NCI-H2196 (cell line): ENCODE measurements at regions not wholly inside any gene's neighbourhood (a gene's known extent, or its start where the extent isn't known, plus 50 kb on each side); places are given as distances from the start of the nearest gene placed in this dataset.

Experiments used
- DNase-seq: peaks from one replicate; lab custom pipeline; 2025; ENCODE audit not compliant: unreplicated experiment; lab: John Stamatoyannopoulos, UW

DNA sequence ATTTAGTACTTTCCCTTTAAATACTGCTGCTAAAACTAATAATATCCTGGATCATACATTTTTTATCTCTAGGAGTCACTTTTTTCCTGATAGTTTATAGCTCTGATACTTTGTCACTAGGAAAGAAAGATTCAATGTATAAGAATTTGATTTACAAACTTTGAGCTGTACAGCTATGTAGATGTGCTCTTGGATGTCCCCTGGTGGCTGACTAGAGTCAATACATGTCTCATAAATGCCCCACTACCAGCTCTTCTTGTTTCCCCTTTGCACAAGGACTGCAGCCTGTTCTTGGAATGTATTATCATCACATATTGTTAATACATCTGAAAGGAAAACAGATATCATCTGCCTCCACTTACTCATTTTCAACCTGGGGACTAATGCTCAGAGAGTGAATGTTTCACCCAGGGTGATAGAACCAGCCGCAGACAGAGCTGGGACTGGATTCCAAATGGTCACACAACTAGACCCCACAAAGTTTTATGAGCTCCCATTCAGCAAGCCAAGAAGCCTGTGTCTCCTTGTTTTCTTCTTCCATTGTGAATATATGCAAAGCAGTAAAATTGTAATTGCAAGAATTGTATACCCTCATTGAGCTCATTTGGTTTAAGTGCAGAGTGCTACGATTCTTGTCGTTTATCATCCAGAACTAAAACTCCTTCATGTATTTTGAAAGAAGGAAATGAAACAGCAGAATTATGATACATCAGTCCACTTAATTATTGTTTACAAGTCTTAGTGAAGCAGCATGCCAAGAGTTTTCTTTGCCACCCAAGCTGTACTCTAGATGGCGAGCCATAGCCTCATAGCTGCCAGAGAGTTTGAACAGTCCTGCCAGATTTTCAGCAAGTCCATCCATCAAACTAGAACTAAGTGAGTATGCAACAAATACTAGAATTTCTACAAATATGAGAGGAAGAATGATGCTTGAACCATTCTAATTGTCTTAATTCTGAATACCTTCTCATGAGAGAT is 261.6 kb upstream of the LMCD1 start:
- DNase-seq = no peak

DNA sequence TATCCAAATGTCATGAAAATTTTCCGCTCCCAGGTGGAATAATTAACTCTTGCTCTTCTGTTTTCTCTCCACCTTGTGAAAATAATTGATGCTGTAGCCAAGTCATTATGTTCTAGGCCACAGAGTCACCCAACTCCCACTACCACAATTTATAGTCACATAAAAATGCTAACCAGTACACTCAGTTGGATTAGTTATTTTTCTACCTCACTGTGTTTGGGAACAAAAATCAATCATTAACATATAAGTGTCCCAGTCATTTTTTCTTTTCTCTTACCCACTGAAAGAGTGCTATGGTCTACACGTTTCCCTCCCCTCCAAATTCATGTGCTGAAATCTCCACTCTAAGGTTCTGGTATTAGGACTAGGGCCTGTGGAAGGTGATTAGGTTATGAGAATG is 255.6 kb upstream of the LMCD1 start:
- no peak for DNase-seq

DNA sequence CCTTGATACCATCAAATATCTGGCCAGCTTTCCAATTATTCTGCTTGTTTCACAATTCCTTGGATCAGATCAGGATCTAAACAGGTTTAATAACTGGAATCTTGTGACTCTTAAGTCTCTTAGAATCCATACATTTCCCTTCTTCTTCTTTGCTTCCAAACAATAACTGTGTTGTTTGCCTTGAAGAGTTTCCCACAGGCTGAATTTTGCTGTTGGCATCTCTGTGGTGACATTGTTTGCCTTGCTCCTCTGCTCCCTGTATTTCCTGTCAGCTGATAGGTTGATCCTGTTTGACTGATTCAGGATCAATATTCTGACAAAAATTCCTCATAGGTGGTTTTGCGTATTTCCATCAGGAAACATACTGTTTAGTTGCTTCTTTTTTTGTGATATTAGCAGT is 248.4 kb upstream of the LMCD1 start:
- DNase-seq = no peak

DNA sequence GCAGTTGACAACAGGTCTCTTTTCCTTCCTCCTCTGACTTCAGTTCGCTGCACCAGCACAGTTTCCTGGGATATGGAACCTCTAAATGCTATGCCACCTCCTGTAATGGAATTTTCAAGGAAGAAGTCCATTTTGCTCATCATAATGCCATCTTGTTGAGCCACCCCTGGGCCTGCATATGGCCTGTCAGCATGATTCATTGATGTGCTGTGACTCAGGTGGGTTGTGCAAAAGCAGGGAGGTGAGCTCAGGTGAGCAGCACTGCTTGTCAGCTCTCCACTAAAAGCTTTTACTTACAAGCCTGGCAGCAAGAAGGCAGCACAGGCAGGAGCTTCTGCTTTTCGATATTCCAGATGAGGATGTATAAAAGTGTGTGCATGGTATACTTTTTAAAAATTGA is 247.1 kb upstream of the LMCD1 start:
- no peak for DNase-seq

DNA sequence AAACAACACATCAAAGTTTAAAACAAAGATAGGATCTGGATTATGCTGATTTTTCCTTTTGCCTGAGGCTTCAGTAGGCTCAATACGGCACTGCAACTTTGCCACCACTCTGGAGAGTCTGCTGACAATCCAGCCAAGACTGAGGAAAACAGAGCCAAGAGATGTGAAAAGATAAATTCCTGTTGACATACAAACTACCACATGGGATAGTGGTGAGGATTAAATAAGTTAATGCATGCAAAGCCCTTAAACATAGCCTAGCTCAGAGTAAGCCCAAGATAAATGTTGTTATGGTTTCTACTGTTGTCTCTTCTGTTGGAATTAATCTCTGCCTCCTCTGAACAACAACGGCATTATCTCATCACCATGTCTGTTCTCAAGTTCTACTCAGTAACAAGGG is 245.9 kb upstream of the LMCD1 start:
- DNase-seq = no peak

DNA sequence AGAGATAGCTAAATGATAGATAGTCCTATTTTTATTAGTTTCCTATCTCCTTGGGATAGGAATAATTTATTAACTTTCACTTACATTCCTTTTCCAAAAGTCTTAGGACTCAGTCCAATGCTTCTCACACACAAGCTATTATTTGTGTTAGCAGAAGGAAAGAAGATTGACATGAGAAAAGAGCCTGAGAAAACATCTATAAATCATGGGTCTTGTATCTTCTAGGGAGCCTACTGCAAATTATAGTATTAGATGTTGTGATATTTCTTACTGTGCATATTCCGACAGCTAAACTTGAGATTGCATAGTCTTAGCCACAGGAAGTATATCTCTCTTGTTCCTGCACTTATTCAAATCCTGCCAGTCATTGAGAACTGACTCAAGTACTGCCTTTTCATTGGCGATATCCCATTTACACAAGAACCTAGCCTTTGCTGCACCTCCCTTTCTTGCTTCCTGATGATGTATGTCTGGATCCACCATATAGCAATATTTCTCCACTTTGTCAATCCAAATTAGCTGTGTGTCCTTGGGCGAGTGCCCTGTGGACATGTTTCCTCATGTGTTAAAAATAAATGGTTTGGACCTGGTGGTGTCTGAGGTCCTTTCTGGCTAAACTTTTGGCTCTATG is 245.1 kb upstream of the LMCD1 start:
- no peak for DNase-seq

DNA sequence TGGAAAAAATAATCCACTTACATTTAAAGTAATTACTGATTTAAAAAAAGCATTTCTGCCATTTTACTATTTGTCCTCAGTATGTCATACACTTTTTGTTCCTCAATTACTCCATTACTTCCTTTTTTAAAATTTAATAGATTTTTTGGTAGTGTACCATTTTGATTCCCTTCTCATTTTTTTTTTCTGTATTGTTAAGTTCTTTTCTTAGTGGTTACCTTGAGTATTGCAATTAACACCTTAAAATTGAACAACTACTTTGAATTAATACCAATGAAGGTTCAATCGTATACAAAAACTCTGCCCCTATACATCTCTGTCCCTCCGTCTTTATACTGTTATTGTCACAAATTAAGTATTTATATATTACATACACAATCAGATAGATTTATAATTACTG is 240.6 kb upstream of the LMCD1 start:
- no peak for DNase-seq

DNA sequence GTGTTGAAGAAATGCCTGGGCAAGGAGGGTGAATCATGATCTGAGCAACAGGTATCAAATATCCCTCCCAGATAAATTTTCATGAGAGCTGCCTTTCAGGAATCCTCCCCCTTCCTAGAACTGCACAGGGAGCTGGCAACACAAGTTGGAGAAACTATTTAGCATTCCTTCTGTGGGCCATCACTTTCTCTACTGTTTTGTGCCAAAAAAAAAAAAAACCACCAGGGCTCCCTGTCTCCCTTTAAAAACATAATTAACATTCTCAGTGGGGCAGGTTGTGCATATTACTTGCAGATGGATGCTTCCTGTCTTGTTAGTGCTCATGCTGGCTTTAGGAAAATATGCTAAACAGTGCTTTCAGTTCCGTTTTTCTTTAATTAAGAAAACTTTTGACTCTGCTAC is 234.9 kb upstream of the LMCD1 start:
- no peak for DNase-seq

DNA sequence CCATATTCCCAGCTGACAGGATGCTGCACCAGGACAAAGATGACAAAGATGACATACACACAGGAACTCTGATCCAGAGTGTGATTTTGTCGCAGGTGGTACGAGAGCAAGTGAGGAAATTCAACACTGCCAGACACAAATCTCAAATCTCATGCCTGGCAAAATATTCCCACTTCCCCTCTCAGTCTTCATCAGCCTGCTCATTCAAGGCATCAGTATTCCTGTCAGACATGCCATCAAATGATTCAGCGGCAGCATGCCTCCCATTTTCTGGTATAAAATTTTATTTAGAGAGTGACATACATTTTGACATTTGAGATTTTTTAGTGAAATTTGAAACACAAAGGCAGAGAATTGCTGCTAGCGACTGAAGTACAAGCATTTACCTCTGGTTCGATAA is 228.1 kb upstream of the LMCD1 start:
- no peak for DNase-seq

DNA sequence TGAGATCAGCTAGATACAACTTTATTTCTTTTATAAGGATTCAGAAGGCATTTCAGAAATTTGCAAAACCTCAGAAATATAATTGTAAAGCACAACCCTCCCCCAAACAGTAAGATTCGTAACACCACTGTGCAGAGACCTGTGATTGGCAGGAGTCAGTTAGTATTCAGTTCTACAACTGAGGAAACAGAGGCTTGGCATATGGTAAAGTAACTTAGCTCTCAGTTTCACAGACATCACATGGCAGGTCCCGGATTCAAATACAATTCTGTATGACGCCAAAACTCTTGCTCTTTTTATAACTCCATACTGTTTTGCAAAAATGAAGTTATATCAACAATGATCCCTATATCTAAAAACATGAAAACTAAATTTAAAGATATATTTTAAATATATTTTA is 225.6 kb upstream of the LMCD1 start:
- no peak for DNase-seq

DNA sequence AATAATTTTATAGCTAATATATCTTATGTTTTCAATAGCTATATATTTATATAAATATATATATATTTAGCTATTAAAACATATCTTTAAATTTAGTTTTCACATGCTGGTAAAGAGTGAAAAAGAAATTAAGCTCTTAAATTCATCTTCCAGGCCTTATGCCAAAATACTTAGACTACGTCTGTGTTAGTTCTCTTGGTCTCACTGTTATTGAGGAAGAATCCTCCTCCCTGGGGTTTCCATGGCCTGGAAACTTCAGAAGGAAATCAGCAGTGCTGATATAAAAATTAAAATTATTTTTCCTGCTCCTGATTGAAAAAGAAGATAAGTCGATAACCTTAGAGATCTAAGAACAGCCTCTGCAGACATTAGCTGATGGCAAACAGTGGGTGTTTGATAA is 225.1 kb upstream of the LMCD1 start:
- no peak for DNase-seq

DNA sequence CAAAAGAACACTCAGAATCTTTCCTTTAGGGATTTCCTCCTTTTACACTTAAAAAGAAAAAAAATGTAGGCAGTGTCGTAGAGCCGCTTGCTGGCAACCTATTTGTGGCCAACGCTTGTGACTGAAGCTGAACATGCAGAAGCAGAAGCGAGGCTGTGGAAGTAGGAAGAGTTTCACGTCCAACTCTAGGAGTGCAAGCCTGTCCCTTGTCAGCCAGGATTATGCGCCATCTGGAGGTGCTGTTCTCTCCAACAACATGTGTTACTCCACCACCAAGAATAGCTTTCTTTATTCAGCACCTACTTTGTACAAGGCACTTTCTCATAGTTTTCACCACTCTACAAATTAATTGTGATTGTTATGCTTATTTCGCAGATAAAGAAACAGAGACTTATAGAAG is 223.2 kb upstream of the LMCD1 start:
- DNase-seq = no peak

DNA sequence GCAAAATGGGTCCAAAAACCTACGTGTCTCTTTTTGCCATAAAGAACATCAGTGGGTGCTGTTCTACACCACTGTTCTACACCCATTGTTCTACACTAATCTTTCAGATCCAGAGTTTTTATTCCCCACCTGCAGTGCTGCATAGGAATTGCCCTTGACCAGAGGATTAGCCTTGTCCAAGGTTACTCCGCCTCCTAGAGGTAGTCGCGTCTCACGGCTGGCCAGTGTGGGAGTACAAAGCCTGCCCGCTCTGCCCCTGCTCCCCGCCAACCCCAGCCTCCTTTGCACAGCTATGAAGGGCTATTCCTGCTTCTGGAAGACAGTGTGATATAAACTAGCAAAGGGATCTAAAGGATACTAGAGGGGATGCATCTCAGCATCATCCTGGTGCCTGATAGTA is 222.1 kb upstream of the LMCD1 start:
- no peak for DNase-seq

DNA sequence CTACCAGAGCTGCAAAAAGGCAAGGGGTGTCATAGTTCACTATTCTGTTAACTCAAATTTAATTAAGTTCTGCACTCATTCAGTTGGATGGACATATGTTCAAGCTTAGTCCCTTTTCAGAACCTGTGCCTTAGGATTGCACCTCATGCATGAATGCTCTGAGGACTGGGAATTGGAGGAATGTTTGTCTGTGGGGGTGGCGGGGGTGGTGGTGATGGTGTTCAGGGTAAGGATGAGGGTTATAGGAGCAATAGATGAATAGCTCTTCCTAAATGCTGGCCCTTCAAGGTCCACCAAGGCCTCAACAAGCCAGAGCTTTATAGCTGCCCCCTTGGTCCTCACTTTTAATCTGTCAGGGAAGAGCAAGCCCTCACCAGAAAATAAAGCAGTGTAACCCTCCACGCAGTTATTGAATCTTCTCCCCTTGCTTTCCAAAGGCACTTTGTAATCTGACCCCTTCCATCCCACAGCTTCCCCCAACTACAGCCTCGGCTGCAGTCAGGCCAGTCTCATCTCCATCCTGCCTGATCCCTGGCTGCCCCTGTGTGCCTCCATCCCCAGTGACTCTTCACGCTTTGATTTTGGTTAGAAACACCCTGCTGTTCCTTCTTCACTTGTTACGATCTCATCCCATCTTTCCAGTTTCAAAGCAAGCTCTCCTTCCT is 221.6 kb upstream of the LMCD1 start:
- no peak for DNase-seq

DNA sequence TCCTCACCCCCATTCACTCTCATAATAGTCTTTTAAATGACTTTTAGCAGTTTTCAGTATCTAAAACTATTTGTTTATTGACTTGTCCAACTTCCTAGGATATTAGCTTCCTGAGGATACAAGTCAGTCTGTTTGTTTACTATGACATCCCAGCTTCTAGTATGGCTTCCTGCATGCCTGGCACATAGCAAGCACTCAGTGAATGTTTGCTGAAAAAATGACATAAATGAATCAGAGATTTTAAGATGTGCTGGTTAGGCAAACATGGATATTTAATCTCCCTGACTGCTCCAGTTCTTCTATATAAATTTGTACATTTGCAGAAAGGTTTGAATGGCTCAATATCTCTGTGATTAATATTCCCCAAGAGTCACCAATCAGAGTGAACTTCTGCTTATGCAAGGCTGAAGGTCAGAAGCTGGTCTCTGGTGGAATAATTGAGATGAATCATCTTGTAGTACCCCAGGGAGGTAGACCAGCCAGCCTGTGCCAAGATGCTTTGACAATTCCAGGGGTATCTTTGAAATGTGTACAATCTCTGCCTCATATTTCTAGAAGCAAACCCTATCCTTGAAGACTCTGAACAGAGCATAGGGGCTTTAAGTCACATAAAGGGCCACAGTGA is 219.0 kb upstream of the LMCD1 start:
- DNase-seq = no peak

DNA sequence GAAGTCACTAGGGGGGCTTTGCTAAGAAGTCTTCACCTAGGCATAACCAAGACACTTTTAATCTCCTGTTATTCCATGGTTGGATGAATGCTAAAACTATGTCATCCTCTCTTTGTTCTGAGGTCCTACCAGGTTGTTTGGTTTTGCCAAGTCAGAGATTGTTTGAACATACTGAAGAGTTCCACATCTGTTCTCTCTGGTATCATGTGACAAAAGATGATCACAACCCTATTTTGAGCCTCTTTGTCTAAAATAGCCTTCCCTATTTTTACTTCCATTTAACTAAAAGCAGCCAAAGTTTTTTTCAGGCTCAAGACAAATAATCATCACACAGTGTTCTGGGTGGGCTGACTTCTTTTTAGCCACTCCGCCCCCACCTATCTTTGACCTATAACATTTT is 218.4 kb upstream of the LMCD1 start:
- no peak for DNase-seq

DNA sequence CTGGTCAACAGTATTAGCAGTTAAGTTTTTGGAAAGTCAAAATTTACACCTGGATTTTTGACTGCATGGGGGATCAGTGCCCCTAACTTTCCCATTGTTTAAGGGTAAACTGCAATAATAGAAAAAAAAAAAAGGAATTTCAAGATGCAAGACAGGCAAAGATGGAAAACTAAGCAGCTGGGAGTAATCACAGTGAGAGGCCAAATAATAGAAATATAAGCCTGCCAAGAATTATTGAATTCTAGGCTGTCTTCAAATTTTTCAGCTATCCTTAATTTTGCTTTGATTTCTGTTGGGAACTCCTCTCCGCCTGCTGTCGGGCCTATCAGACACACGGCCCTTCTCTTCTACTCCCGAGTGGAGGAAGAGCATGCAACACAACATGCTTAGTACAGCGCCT is 215.5 kb upstream of the LMCD1 start:
- no peak for DNase-seq

DNA sequence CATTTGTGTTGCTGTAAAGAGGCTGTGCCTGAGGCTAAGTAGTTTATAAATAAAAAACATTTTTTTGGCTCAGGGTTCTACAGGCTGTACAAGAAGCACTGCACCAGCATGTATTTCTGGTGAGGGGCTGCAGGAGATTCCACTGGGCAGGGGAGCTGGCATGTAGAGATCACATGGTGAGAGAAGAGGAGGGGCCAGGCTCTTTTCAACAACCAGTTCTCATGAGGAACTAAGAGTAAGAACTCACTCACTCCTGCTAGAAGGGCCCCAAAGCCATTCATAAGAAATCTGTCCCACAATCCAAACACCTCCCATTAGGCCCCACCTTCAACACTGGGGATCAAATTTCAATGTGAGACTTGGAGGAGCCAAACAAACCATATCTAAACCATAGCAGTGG is 214.9 kb upstream of the LMCD1 start:
- no peak for DNase-seq

DNA sequence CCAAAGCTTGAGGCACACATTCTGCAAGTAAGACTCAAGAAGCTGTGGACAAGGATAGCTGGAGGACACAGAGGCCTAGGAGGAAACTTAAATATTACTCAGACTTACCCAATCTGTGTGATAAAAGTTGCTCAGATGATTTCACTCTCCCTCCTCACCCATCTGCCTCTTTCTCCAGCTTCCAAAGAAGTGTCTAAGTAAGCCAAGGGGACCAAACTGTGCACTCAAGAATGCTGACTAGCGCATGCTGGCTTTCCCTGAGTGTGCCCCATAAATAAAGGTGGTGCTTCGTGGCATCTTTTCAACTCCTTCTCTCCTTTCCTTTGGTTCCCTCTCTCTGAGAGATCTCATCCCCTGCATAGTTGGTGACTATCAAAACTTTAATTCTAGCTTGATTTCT is 211.0 kb upstream of the LMCD1 start:
- DNase-seq = no peak

DNA sequence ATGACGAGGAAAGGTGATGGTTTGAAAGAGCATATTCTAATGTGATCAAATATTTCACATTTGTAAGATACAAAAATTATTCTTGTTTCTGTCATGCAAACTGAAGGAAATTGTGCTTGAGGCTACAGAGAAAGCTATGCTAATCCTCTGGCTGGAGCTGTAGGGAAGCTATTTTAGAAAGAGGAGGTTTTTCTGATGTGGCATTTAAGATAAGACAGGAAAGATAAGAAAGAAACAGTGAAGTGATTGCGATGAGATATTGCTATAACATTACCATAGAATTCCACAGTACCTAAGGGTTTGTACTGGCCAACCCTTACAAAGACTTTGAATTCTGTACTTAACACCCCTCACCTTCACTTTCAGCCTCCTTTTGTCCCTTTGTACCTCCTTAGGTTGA is 205.2 kb upstream of the LMCD1 start:
- DNase-seq = no peak

DNA sequence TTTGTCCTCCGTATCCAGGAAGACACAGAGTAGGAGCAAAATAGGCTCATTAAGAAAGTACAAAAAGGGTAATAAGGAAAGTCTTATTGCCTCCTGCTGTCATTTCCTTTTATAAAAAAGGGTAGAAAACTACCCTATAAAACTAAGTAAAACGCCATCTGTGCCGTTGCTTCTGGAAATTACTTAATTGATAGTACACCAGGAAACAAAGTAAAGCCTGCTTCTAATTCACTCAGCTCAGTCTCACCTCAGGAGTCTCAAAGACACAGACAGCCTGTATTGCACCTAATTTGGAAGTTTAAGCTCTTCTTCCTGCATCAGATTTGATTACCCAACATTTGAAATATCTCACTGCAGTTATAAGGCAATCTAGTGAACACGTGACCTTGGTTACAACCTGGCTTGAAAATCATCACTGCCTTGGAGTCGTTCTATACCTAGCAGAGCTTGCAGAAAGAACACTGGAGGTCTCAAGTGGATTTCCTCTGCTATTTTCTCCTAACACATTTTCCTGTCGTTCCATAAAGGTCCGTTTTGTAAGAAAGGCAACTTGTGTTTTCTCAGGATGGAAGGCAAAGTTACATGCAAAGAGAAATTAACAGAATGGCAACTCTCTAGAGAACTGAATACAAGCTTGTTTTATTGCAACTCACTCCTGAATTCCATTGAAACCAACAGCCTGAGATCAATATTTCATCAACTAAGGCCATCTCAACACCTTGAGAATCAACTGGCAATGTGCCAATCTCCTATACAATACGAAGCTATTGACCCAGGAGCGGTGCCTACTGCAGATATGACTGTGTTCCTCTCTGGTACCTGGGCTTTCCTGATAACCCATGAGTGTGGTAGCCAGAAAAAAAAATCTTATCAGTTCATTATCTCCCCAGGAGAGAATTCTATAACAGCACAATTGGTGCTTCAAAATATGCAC is 203.3 kb upstream of the LMCD1 start:
- no peak for DNase-seq
